Sigmoid colon (tissue), 4 donors: ENCODE measurements at regions not wholly inside any gene's neighbourhood (a gene's known extent, or its start where the extent isn't known, plus 50 kb on each side); places are given as distances from the start of the nearest gene placed in this dataset.

ENCODE experiments used
- EP300 ChIP-seq, 4 donors: sonication (generic); formaldehyde crosslinking; IDR thresholded peaks; one replicate each; pipeline ENCODE4 v1.6.1; 2017; ENCODE audit warnings: antibody characterized with exemption in 4 of 4
- POLR2A ChIP-seq, 2 donors: fragments of 450-650 bp; IDR thresholded peaks; one replicate each; pipeline ENCODE4 v1.6.1; 2016; ENCODE audit warnings: antibody characterized with exemption in 2 of 2, mild to moderate bottlenecking in 2 of 2, moderate library complexity in 2 of 2
- POLR2AphosphoS5 ChIP-seq, 4 donors: sonication (generic); formaldehyde crosslinking; IDR thresholded peaks; one replicate each; pipeline ENCODE4 v1.6.1; 2017; ENCODE audit warnings: antibody characterized with exemption in 4 of 4
- TF ChIP-seq, protein P1 (sequence below), 4 experiments: fragments of 450-650 bp in 3 of 4; fragments of 200-600 bp in 1 of 4; IDR thresholded peaks; one replicate each; pipeline ENCODE4 v1.5.1; 2016 to 2019; ENCODE audit warnings: antibody characterized with exemption in 4 of 4, mild to moderate bottlenecking in 3 of 4, moderate library complexity in 2 of 4

DNA sequence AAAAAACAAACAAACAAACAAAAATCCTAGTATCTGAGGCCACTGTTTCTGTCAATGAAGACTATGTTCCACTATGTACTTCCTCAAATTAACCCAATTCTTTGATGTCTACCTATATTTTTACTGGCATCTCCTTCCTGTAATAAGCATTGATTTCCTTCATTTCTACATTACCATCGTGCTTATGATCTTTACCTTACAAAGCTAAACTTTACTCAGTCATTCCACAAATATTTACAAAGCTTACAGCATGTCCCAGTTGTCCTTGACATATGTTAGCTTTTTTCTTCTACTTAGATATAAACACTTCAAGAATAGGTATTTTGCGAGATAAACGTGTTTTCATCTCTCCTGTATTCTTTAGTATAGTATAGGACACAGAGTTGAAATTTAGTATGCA lies 1090.9 kb downstream of the PCDH9 start:
- TF ChIP-seq POLR2A (IDR thresholded peaks at IDR 0.05) (no peak), EP300 (IDR thresholded peaks at IDR 0.05) (no peak), POLR2AphosphoS5 (IDR thresholded peaks at IDR 0.05) (no peak)
- TF ChIP-seq, protein P1, sequence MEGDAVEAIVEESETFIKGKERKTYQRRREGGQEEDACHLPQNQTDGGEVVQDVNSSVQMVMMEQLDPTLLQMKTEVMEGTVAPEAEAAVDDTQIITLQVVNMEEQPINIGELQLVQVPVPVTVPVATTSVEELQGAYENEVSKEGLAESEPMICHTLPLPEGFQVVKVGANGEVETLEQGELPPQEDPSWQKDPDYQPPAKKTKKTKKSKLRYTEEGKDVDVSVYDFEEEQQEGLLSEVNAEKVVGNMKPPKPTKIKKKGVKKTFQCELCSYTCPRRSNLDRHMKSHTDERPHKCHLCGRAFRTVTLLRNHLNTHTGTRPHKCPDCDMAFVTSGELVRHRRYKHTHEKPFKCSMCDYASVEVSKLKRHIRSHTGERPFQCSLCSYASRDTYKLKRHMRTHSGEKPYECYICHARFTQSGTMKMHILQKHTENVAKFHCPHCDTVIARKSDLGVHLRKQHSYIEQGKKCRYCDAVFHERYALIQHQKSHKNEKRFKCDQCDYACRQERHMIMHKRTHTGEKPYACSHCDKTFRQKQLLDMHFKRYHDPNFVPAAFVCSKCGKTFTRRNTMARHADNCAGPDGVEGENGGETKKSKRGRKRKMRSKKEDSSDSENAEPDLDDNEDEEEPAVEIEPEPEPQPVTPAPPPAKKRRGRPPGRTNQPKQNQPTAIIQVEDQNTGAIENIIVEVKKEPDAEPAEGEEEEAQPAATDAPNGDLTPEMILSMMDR (IDR thresholded peaks at IDR 0.05), result no peak
